ENCODE measurements at regions not wholly inside any gene's neighbourhood (a gene's known extent, or its start where the extent isn't known, plus 50 kb on each side); places are given as distances from the start of the nearest gene placed in this dataset.

GRCh38 chr13:85427416-85427815 is 371.8 kb downstream of the SLITRK6 start:
- TF ChIP-seq CTCF (IDR thresholded peaks at IDR 0.05; ENCODE audit: borderline replicate concordance, extremely low read depth, low read length, poor library complexity, severe bottlenecking) (no peak), EZH2 (IDR thresholded peaks at IDR 0.05; ENCODE audit: borderline replicate concordance, low read depth, low read length, severe bottlenecking) (no peak)
